ENCODE measurements at regions not wholly inside any gene's neighbourhood (a gene's known extent, or its start where the extent isn't known, plus 50 kb on each side); places are given as distances from the start of the nearest gene placed in this dataset.

DNA sequence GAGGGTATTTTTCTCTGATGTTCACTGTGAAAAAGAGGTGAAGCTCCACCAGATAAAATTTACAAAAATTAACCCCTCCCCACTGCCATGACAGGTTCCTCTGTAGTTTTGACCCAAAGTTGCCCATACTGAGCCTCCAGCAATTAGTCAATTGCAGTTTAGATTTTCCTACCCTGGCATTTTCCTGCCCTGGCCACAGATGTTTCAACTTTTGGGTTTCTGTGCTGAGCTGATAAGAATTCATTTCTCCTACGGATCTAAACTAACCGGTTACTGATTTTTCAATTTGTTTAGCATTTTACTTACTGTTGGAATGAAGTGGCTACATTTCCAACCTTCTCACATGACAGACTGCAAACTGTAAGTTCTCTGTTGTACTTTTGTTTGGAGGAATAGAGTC lies 1346.1 kb upstream of the EPHA6 start:
- H3K36me3 ChIP-seq = no peaks in the 10 kb centered on the region
- DNase-seq (ENCODE audit: low spot score in 2 of 2) = no peak
- TF ChIP-seq POLR2A (IDR thresholded peaks at IDR 0.05) (no peak), POLR2AphosphoS5 (IDR thresholded peaks at IDR 0.05) (no peak), EP300 (IDR thresholded peaks at IDR 0.05) (no peak)
- TF ChIP-seq, protein P1, sequence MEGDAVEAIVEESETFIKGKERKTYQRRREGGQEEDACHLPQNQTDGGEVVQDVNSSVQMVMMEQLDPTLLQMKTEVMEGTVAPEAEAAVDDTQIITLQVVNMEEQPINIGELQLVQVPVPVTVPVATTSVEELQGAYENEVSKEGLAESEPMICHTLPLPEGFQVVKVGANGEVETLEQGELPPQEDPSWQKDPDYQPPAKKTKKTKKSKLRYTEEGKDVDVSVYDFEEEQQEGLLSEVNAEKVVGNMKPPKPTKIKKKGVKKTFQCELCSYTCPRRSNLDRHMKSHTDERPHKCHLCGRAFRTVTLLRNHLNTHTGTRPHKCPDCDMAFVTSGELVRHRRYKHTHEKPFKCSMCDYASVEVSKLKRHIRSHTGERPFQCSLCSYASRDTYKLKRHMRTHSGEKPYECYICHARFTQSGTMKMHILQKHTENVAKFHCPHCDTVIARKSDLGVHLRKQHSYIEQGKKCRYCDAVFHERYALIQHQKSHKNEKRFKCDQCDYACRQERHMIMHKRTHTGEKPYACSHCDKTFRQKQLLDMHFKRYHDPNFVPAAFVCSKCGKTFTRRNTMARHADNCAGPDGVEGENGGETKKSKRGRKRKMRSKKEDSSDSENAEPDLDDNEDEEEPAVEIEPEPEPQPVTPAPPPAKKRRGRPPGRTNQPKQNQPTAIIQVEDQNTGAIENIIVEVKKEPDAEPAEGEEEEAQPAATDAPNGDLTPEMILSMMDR (IDR thresholded peaks at IDR 0.05) = no peak
- no peak overlapping the region for H3K27ac ChIP-seq
- no peak overlapping the region for H3K4me3 ChIP-seq
- no peaks in the 10 kb centered on the region for H3K27me3 ChIP-seq
- WGBS = 77% methylated on average over 2 of the region's 2 CpGs
- H3K4me1 ChIP-seq = no peaks in the 10 kb centered on the region
- no peaks in the 10 kb centered on the region for H3K9me3 ChIP-seq

DNA sequence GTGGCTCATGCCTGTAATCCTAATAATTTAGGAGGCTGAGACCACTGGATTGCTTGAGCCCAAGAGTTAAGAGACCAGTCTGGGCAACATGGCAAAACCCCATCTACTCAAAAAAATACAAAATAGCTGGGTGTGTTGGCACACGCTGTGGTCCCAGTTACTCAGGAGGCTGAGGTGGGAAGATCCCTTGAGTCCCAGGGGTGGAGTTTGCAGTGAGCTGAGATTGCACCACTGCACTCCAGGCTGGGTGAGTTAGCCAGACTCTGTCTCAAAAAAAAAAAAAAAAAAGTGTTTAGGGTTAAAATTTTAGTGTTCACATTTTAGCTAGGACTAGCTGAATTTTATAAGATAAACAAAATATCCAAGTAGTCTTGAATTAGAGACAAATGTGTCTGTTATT lies 1340.1 kb upstream of the EPHA6 start:
- H3K27me3 ChIP-seq = no peaks in the 10 kb centered on the region
- H3K9me3 ChIP-seq = no peaks in the 10 kb centered on the region
- no peak overlapping the region for H3K27ac ChIP-seq
- no peak overlapping the region for H3K4me3 ChIP-seq
- no peaks in the 10 kb centered on the region for H3K4me1 ChIP-seq
- DNase-seq (ENCODE audit: low spot score in 2 of 2) = no peak
- TF ChIP-seq, protein P1 (IDR thresholded peaks at IDR 0.05) = no peak
- TF ChIP-seq POLR2AphosphoS5 (IDR thresholded peaks at IDR 0.05) = no peak
- no peak for TF ChIP-seq EP300 (IDR thresholded peaks at IDR 0.05)
- TF ChIP-seq POLR2A (IDR thresholded peaks at IDR 0.05) = no peak
- WGBS = 50% methylated on average over 1 of the region's 1 CpG
- H3K36me3 ChIP-seq = no peaks in the 10 kb centered on the region

DNA sequence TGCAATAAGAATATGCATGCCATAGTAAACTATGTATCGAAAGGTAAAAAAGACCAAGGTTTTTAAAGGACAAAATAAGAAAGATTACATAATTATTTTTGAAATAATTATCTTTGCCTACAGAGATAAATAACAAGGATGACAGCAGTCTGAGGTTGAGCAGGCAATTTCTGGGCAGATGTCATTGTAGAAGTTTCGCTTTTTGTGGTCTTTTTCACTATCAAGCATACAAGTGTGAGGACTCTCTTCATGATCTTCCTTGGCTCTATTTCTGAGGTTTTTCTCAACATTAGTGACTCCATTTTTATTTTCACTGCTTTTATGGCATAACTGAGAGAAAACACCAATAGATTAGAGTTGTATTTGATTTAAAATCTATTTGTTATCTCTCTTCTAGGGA lies 1337.9 kb upstream of the EPHA6 start:
- no peak for DNase-seq (ENCODE audit: low spot score in 2 of 2)
- 42% methylated on average over 2 of the region's 2 CpGs for WGBS

DNA sequence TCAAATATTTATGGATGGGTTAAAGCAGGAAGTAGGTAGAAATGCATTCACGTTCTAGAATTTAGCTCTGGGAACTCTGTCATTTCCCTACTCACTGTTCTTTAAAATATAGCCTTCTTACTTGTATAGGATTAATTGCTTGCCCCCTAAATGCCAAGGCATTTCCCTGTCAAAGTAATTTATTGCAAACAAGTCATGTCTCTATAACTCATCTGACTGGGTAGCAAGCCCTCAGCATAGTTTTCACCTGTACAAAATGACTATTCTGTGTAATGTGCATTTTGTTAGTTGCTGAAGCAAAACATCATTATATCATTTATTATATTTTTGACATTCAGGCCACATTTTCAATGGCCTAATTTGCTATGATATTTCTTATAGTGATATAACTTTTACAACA lies 1308.2 kb upstream of the EPHA6 start:
- Histone ChIP-seq H3K9me3 (no peaks in the 10 kb centered on the region), H3K27ac (no peak overlapping the region), H3K4me3 (no peak overlapping the region), H3K4me1 (no peaks in the 10 kb centered on the region), H3K27me3 (no peaks in the 10 kb centered on the region), H3K36me3 (no peaks in the 10 kb centered on the region)
- WGBS = 5% methylated on average over 1 of the region's 1 CpG
- TF ChIP-seq POLR2A (IDR thresholded peaks at IDR 0.05) (no peak), EP300 (IDR thresholded peaks at IDR 0.05) (no peak), POLR2AphosphoS5 (IDR thresholded peaks at IDR 0.05) (no peak)
- TF ChIP-seq, protein P1 (IDR thresholded peaks at IDR 0.05) = no peak
- DNase-seq (ENCODE audit: low spot score in 2 of 2) = no peak

More for the DNA sequence above, 1337.9 kb upstream of the EPHA6 start:
- Histone ChIP-seq H3K27ac (no peak overlapping the region), H3K9me3 (no peaks in the 10 kb centered on the region), H3K4me1 (no peaks in the 10 kb centered on the region), H3K27me3 (no peaks in the 10 kb centered on the region), H3K36me3 (no peaks in the 10 kb centered on the region), H3K4me3 (no peak overlapping the region)
- TF ChIP-seq POLR2AphosphoS5 (IDR thresholded peaks at IDR 0.05) = no peak

DNA sequence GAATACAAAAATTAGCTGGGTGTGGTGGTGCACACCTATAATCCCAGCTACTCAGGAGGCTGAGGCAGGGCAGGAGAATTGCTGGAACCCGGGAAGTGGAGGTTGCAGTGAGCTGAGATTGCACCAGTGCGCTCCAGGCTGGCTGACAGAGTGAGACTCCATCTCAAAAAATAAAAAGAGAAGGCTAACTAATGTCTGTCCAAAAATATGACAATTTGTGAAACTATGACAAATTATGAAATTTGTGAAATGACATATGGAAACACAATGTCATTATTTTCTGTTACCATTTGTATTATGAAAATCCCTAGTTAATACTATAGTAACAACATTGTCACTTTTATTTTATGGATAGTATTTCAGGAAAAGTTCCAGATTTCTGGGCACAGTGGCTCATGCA lies 1306.3 kb upstream of the EPHA6 start:
- no peaks in the 10 kb centered on the region for H3K4me1 ChIP-seq
- TF ChIP-seq, protein P1 (IDR thresholded peaks at IDR 0.05) = no peak
- no peak for TF ChIP-seq EP300 (IDR thresholded peaks at IDR 0.05)
- TF ChIP-seq POLR2AphosphoS5 (IDR thresholded peaks at IDR 0.05) = no peak
- TF ChIP-seq POLR2A (IDR thresholded peaks at IDR 0.05) = no peak
- DNase-seq (ENCODE audit: low spot score in 2 of 2) = no peak
- no peak overlapping the region for H3K4me3 ChIP-seq
- H3K27me3 ChIP-seq = no peaks in the 10 kb centered on the region
- WGBS = 90% methylated on average over 2 of the region's 2 CpGs
- H3K36me3 ChIP-seq = no peaks in the 10 kb centered on the region
- no peak overlapping the region for H3K27ac ChIP-seq
- H3K9me3 ChIP-seq = no peaks in the 10 kb centered on the region

DNA sequence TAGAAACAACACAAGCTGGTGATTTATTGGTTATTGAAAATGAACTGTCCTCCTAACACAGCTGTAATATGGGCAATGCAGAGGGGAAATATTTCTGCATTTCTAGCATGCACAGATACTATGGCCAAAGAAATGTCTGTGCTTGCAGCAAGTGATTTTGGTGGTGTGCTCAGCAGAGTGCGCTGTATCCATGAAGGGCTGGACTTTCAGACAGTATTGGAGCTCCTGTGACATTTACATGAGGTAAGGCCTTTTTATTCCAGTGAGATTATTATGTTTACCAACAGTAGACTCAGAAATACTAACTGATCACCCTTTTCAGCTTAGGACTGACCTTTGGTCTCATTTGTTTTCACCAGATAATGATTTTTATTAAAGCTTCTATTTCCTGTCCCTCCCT lies 1302.6 kb upstream of the EPHA6 start:
- TF ChIP-seq POLR2A (IDR thresholded peaks at IDR 0.05) = no peak
- TF ChIP-seq EP300 (IDR thresholded peaks at IDR 0.05) = no peak
- TF ChIP-seq, protein P1 (IDR thresholded peaks at IDR 0.05) = no peak
- TF ChIP-seq POLR2AphosphoS5 (IDR thresholded peaks at IDR 0.05) = no peak
- Histone ChIP-seq H3K27ac (no peak overlapping the region), H3K27me3 (no peaks in the 10 kb centered on the region), H3K36me3 (no peaks in the 10 kb centered on the region), H3K4me1 (no peaks in the 10 kb centered on the region), H3K9me3 (no peaks in the 10 kb centered on the region), H3K4me3 (no peak overlapping the region)
- no peak for DNase-seq (ENCODE audit: low spot score in 2 of 2)
- WGBS = 100% methylated on average over 1 of the region's 1 CpG
